Smooth muscle cell (in vitro differentiated cells): ENCODE measurements at regions not wholly inside any gene's neighbourhood (a gene's known extent, or its start where the extent isn't known, plus 50 kb on each side); places are given as distances from the start of the nearest gene placed in this dataset.

Experiments used
- DNase-seq: peaks from one replicate; lab custom pipeline; 2025; ENCODE audit not compliant: unreplicated experiment; lab: John Stamatoyannopoulos, UW
- H2AFZ ChIP-seq: fragments of 200-600 bp; sonication (generic); 2 replicates; pipeline ENCODE4 v1.6.0; 2016; ENCODE audit warnings: antibody characterized with exemption, low read depth, mild to moderate bottlenecking
- H3F3A ChIP-seq: fragments of 200-600 bp; sonication (generic); 2 replicates; pipeline ENCODE4 v1.6.0; 2017; ENCODE audit warnings: antibody characterized with exemption, low read depth
- H3K27ac ChIP-seq: fragments of 200-600 bp; sonication (generic); 2 replicates; pipeline ENCODE4 v1.5.1; 2016; ENCODE audit warnings: low read depth, mild to moderate bottlenecking
- H3K27me3 ChIP-seq: fragments of 200-600 bp; sonication (generic); 2 replicates; pipeline ENCODE4 v1.6.1; 2016; ENCODE audit warnings: low read depth, mild to moderate bottlenecking
- H3K36me3 ChIP-seq: fragments of 200-600 bp; sonication (generic); 2 replicates; pipeline ENCODE4 v1.5.1; 2016; ENCODE audit warnings: low read depth
- H3K4me1 ChIP-seq: fragments of 200-600 bp; sonication (generic); 2 replicates; pipeline ENCODE4 v1.5.1; 2016; ENCODE audit warnings: low read depth
- H3K4me2 ChIP-seq: fragments of 200-600 bp; sonication (generic); 2 replicates; pipeline ENCODE4 v1.6.0; 2016; ENCODE audit warnings: mild to moderate bottlenecking
- H3K4me3 ChIP-seq: fragments of 200-600 bp; sonication (generic); 2 replicates; pipeline ENCODE4 v1.5.1; 2016; ENCODE audit warnings: mild to moderate bottlenecking
- H3K79me2 ChIP-seq: fragments of 200-600 bp; sonication (generic); 2 replicates; pipeline ENCODE4 v1.6.0; 2016; ENCODE audit warnings: low read depth, mild to moderate bottlenecking
- H3K9ac ChIP-seq: fragments of 200-600 bp; sonication (generic); 2 replicates; pipeline ENCODE4 v1.6.0; 2016; ENCODE audit warnings: low read depth
- H3K9me3 ChIP-seq: fragments of 200-600 bp; sonication (generic); replicated peaks from 2 replicates; pipeline ENCODE4 v1.5.1; 2016; ENCODE audit warnings: low read depth
- H4K20me1 ChIP-seq: fragments of 200-600 bp; sonication (generic); 2 replicates; pipeline ENCODE4 v1.6.0; 2016; ENCODE audit warnings: low read depth
- WGBS: methylation state at CpG from one replicate; pipeline ENCODE4 v1.1.7; 2016; ENCODE audit warnings: low lambda C conversion rate; 5-methylcytosine and 5-hydroxymethylcytosine counted together
- TF ChIP-seq, protein P1 (sequence below): fragments of 200-600 bp; sonication (generic); IDR thresholded peaks from 2 replicates; pipeline ENCODE4 v1.5.1; 2017; ENCODE audit warnings: borderline replicate concordance, mild to moderate bottlenecking, antibody characterized with exemption; ENCODE audit not compliant: insufficient read depth, poor library complexity, severe bottlenecking

DNA sequence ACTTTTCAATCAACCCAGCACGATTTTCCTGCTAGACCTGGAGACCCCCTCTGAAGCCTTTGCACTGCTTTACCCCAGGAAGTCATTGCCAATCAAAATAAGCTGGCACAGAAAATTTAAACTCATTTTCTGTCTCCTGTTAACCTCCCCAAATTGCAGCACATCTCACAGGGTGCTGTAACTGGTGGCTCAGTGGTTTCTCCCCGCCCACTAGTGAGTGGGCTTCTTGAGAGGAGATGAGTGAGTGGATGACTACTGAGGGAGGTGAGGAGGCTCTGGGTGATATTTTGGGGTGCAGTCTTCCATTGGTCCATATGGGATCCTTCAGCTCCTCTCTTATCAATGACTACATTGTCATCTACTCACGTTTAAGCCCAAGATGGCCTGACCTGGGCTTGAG is 239.8 kb upstream of the HS6ST1 start:
- WGBS: 93% methylated on average over 3 of the region's 3 CpGs
- no peak overlapping the region for H2AFZ ChIP-seq
- TF ChIP-seq, protein P1, sequence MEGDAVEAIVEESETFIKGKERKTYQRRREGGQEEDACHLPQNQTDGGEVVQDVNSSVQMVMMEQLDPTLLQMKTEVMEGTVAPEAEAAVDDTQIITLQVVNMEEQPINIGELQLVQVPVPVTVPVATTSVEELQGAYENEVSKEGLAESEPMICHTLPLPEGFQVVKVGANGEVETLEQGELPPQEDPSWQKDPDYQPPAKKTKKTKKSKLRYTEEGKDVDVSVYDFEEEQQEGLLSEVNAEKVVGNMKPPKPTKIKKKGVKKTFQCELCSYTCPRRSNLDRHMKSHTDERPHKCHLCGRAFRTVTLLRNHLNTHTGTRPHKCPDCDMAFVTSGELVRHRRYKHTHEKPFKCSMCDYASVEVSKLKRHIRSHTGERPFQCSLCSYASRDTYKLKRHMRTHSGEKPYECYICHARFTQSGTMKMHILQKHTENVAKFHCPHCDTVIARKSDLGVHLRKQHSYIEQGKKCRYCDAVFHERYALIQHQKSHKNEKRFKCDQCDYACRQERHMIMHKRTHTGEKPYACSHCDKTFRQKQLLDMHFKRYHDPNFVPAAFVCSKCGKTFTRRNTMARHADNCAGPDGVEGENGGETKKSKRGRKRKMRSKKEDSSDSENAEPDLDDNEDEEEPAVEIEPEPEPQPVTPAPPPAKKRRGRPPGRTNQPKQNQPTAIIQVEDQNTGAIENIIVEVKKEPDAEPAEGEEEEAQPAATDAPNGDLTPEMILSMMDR: no peak
- H3K9me3 ChIP-seq: no peaks in the 10 kb centered on the region
- H4K20me1 ChIP-seq: no peaks in the 10 kb centered on the region
- H3K79me2 ChIP-seq: no peaks in the 10 kb centered on the region
- no peaks in the 10 kb centered on the region for H3K36me3 ChIP-seq
- no peak for DNase-seq
- no peak overlapping the region for H3K27ac ChIP-seq
- H3K27me3 ChIP-seq: no peaks in the 10 kb centered on the region
- no peaks in the 10 kb centered on the region for H3F3A ChIP-seq
- peaks cover 2% of the 10 kb centered on the region for H3K4me1 ChIP-seq
- no peak overlapping the region for H3K4me2 ChIP-seq
- no peak overlapping the region for H3K4me3 ChIP-seq
- H3K9ac ChIP-seq: no peak overlapping the region

DNA sequence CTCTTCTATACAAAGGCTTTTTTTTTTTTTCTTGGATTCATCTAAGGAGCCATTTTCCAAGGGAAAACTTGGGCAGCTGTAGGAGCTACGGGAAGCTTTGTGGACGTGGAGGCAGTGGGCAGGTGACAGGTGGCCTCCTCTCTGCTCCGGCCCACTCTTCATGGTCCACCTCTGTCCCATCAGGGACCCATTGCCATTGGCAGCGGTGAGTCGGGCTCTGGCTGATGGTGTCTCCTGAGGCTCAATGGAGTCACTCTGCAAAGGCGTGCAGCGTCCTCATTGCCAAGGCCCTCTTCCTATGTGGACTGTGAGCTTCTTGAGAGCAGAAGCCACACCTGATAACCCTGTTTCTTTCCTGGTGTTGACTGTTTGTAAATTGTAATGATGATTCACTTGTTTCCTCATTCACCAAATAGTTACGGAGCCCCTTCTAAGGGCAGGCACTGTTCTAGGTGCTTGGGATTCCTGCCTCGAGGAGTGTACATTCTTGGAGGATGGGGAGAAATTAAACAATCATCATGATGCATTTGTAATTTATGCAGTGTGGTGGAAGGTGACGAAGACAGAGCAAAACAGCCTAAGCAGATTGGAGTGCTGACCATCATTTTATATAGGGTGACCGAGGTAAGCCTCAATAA is 240.3 kb upstream of the HS6ST1 start:
- DNase-seq: no peak
- Histone ChIP-seq H3K9ac (no peak overlapping the region), H3K79me2 (no peaks in the 10 kb centered on the region), H3K4me1 (peaks cover 2% of the 10 kb centered on the region), H2AFZ (no peak overlapping the region), H3K27me3 (no peaks in the 10 kb centered on the region), H3K4me3 (no peak overlapping the region), H3K9me3 (no peaks in the 10 kb centered on the region), H3K27ac (no peak overlapping the region), H3K4me2 (no peak overlapping the region), H3K36me3 (no peaks in the 10 kb centered on the region), H3F3A (no peaks in the 10 kb centered on the region), H4K20me1 (no peaks in the 10 kb centered on the region)
- TF ChIP-seq, protein P1: no peak
- WGBS: 96% methylated on average over 11 of the region's 11 CpGs

DNA sequence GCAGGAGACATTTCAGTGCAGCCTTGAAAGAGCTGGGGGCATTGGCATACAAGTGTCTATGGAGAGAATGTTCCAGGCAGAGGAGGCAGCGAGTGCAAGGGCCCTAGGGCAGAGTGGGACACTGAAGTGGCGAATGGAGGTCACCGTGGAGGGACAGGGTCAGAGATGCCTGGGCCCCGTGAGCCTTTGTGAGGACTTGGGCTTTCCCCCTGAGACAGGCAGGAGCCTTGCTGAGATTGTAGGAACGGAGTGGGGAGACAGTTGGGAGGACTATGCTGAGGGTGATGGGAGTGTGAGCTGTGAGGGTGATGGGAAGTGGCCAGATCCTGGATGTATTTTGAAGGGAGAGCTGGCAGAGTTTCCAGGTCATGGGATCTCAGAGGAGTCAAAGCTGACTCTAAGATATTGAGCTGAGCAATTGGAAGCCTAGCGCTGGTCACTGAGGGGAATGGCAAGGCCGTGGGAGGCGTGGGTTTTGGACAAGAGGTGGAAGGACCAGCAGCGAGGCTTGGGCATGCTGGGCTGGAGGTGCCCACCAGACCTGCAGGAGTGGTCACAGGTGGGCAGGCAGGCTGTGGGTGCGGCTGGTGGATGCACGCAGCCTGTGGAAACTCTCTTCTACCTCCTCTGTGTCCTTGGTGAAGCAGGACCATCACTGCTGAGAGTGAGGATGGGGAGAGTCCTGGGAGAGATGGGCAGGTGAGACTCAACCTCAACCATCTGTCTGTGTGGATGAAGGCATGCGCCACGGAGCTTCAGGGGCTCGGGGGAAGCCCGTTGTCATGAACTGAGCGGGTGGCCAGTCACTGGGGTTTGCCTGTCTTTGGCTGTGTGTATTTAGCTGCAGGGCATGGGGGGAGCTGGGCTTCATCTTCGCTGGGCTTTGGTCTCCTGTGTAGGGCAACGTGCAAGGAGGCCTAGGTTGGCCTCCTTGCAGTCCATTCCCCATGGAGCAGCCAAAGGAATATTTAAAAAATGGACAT is 241.2 kb upstream of the HS6ST1 start:
- no peak for DNase-seq
- Histone ChIP-seq H4K20me1 (no peaks in the 10 kb centered on the region), H3K9ac (no peak overlapping the region), H3K9me3 (no peaks in the 10 kb centered on the region), H3K27ac (no peak overlapping the region), H3K4me1 (peaks cover 2% of the 10 kb centered on the region), H3F3A (no peaks in the 10 kb centered on the region), H3K36me3 (no peaks in the 10 kb centered on the region), H3K79me2 (no peaks in the 10 kb centered on the region), H3K27me3 (no peaks in the 10 kb centered on the region), H2AFZ (no peak overlapping the region), H3K4me3 (no peak overlapping the region), H3K4me2 (no peak overlapping the region)
- TF ChIP-seq, protein P1: no peak
- 96% methylated on average over 18 of the region's 18 CpGs for WGBS
